Left ventricle myocardium inferior (tissue), 1 donor: ENCODE measurements at regions not wholly inside any gene's neighbourhood (a gene's known extent, or its start where the extent isn't known, plus 50 kb on each side); places are given as distances from the start of the nearest gene placed in this dataset.

Experiments used
- DNase-seq: peaks from one replicate; pipeline ENCODE4 v3.0.0-alpha.2; 2020
- H3K27ac ChIP-seq: fragments of 200-600 bp; replicated peaks from 2 replicates; pipeline ENCODE4 v1.8.0; 2021
- H3K27me3 ChIP-seq: fragments of 200-600 bp; 2 replicates; pipeline ENCODE4 v1.8.0; 2021; ENCODE audit warnings: low read depth
- H3K36me3 ChIP-seq: fragments of 200-600 bp; 2 replicates; pipeline ENCODE4 v1.8.0; 2021
- H3K4me1 ChIP-seq: fragments of 200-600 bp; 2 replicates; pipeline ENCODE4 v1.8.0; 2021
- H3K4me3 ChIP-seq: fragments of 200-600 bp; 2 replicates; pipeline ENCODE4 v1.8.0; 2021; ENCODE audit warnings: mild to moderate bottlenecking, moderate library complexity
- H3K9me3 ChIP-seq: fragments of 200-600 bp; replicated peaks from 2 replicates; pipeline ENCODE4 v1.8.0; 2021
- intact Hi-C: fragments of 100-400 bp; cut with micrococcal nuclease; formaldehyde crosslinking; loops from one replicate; pipeline ENCODE4 v1.11.0; 2022
- TF ChIP-seq, protein P1 (sequence below): fragments of 200-600 bp; IDR thresholded peaks from 2 replicates; pipeline ENCODE4 v1.8.0; 2021; ENCODE audit warnings: antibody characterized with exemption, mild to moderate bottlenecking, borderline replicate concordance
- donor health status: DM: no; HTN: yes; CAD: no; lungs with severe emphysema.

DNA sequence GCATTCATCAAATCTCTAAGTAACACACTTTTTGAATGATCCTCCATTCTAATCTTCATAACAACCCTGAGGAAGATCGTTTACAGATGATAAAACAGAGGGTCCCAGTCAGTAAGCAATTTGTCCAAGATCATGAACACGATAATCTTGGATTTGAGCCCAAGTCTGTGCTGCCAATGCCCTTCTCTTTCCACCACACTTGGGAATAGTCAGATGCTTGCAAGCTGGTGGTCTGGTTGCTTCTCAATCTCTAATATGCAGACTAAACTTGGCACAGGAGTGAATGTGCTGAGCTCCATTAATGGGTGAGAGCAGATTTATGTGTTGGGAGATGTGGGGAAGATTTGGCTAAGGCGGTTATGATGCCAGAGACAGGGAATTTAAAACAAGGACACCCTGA lies 430.6 kb upstream of the DAB1 start:
- intact Hi-C loops = no loop called here
- TF ChIP-seq, protein P1, sequence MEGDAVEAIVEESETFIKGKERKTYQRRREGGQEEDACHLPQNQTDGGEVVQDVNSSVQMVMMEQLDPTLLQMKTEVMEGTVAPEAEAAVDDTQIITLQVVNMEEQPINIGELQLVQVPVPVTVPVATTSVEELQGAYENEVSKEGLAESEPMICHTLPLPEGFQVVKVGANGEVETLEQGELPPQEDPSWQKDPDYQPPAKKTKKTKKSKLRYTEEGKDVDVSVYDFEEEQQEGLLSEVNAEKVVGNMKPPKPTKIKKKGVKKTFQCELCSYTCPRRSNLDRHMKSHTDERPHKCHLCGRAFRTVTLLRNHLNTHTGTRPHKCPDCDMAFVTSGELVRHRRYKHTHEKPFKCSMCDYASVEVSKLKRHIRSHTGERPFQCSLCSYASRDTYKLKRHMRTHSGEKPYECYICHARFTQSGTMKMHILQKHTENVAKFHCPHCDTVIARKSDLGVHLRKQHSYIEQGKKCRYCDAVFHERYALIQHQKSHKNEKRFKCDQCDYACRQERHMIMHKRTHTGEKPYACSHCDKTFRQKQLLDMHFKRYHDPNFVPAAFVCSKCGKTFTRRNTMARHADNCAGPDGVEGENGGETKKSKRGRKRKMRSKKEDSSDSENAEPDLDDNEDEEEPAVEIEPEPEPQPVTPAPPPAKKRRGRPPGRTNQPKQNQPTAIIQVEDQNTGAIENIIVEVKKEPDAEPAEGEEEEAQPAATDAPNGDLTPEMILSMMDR = no peak
- H3K4me3 ChIP-seq = no peak overlapping the region
- H3K27me3 ChIP-seq = no peaks in the 10 kb centered on the region
- no peaks in the 10 kb centered on the region for H3K9me3 ChIP-seq
- H3K27ac ChIP-seq = no peak overlapping the region
- no peaks in the 10 kb centered on the region for H3K36me3 ChIP-seq
- no peak for DNase-seq
- no peaks in the 10 kb centered on the region for H3K4me1 ChIP-seq

DNA sequence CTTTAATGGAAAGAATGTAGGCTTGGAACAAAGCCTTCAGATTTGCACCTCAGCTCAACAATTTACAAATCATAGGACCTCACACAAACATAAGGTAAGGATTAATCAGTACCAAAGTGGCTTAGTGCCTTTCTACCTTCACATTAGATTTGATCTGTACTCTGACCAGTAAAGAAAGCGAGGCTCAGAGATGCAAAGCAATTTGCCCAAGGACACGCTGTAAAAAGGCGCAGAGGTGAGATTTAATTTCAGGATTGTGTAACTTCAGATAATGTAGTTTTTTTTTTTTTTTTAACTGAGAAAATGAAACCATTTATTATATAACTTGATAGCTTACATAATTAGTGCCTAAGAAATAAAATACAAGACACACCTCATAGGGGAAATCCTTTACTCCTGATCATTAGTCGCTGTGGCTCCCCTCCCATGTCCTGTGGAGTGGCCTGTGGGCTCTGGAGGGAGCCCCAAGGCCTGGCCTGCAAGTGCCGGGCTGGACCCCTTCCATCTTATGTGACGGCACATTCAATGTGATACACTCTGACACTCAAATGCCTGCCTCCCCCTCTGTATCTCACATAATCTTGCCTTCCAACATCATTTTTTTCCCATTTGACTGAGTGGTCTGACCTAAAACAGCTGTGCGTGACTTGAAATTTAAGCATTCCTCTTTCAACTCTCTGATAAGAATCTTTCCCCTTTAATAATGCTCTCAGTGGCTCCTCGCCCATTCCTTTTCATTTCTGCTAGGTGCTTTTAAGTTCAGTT lies 426.5 kb upstream of the DAB1 start:
- DNase-seq = no peak
- intact Hi-C loops = no loop called here
- TF ChIP-seq, protein P1 = no peak
- no peaks in the 10 kb centered on the region for H3K27me3 ChIP-seq
- no peaks in the 10 kb centered on the region for H3K4me1 ChIP-seq
- no peak overlapping the region for H3K4me3 ChIP-seq
- H3K9me3 ChIP-seq = no peaks in the 10 kb centered on the region
- H3K36me3 ChIP-seq = no peaks in the 10 kb centered on the region
- H3K27ac ChIP-seq = no peak overlapping the region

DNA sequence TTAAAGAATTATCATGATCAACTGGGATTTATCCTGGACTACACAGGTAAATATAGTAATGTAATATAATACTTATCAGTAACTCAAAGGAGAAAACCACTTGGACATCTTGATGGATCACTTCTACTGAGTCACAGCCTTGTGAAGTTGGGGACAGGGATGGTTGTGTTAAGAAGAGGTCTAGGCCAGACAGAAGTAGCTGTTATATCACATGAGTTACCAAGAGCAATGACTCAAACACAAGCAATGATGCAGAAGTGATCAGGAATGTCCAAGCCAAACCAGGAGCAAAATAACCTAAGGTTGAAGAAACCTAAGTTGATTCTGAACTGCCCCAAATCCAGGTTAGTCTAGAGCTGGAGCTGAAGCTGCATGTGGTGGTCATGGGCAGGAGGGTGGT lies 424.5 kb upstream of the DAB1 start:
- H3K4me3 ChIP-seq = no peak overlapping the region
- no peak overlapping the region for H3K27ac ChIP-seq
- TF ChIP-seq, protein P1 = no peak

DNA sequence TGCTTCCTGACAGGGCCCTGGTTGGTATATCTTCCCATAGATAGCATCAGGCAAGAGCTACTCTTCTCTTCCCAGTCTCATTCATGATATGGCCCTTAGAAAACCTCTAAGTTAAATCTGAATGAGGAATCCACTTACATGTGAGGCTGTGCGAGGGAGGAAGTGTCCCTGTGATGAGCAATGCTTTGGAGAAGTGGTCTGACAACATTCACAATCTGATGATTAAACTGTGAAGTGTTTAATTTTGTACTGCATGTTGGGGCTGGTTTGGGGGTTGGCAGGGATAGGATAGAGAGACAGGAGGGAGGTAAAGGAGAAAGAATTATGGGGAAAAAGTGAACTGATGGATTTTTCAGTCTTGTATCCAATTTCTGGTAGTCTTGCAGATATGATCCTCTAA lies 421.2 kb upstream of the DAB1 start:
- no peak overlapping the region for H3K27ac ChIP-seq
- peaks cover 11% of the 10 kb centered on the region for H3K9me3 ChIP-seq
- TF ChIP-seq, protein P1 = no peak
- no peak for DNase-seq
- H3K4me3 ChIP-seq = no peak overlapping the region
- H3K4me1 ChIP-seq = no peaks in the 10 kb centered on the region
- H3K36me3 ChIP-seq = no peaks in the 10 kb centered on the region
- H3K27me3 ChIP-seq = peaks cover 5% of the 10 kb centered on the region
- intact Hi-C loops = no loop called here

More for the DNA sequence above, 424.5 kb upstream of the DAB1 start:
- Histone ChIP-seq H3K9me3 (no peaks in the 10 kb centered on the region), H3K36me3 (no peaks in the 10 kb centered on the region), H3K27me3 (no peaks in the 10 kb centered on the region), H3K4me1 (no peaks in the 10 kb centered on the region)
- no peak for DNase-seq
- intact Hi-C loops = no loop called here

DNA sequence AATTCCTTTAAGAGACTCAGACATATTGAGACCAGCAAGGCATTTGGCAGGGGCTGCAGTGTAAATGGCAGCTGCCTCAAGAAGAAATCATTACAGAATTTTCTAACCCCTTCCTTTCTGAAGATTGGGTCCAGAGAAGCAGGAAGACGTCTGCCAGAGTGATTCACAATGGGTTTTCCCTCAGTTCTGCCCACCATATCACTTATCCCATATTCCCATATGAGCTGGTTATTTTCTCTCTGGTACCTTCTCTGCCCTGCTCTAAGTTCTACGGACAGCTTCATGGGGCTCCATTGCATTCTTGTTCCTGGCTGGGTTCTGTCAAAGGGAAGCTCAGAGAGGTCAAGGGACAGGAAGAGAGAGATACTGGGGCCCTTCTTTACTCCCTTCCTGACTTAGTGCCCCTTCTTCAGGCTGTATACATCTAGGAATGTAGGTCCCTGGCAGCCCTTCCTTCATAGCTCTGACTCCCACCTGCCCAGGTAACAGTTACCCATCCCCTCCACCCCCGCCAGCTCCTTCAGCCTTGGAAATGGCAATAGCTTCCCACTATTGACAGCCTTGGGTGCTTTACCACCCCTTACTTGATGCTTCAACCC lies 420.6 kb upstream of the DAB1 start:
- H3K27ac ChIP-seq = no peak overlapping the region
- peaks cover 11% of the 10 kb centered on the region for H3K9me3 ChIP-seq
- H3K27me3 ChIP-seq = peaks cover 5% of the 10 kb centered on the region
- intact Hi-C loops = no loop called here
- DNase-seq = no peak
- H3K4me1 ChIP-seq = no peaks in the 10 kb centered on the region
- TF ChIP-seq, protein P1 = no peak
- no peaks in the 10 kb centered on the region for H3K36me3 ChIP-seq
- H3K4me3 ChIP-seq = no peak overlapping the region
